ENCODE measurements at regions not wholly inside any gene's neighbourhood (a gene's known extent, or its start where the extent isn't known, plus 50 kb on each side); places are given as distances from the start of the nearest gene placed in this dataset.

DNA sequence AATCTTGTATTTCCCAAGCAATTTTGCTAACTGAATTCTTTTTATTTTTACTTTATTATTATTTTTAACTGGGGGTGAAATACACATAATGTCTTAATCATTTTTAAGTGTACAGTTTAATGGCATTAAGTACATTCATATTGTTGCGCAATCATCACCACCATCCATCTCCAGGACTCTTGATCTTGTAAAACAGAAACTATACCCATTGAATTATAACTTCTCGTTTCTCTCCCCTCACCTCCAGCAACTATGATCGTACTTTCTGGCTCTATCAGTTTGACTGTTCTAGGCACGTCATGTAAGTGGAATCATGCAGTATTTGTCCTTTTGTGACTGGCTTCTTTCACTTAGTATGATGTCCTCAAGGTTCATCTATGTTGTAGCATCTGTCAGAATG lies 108.8 kb downstream of the ARL5B start:
- no peak for DNase-seq (ENCODE audit: unreplicated experiment)
- H3K4me1 Mint-ChIP-seq (ENCODE audit: insufficient read depth, unreplicated experiment): no peaks in the 10 kb centered on the region
- POLR2A ChIA-PET: no interaction called here
- no peak overlapping the region for H3K4me3 Mint-ChIP-seq (ENCODE audit: unreplicated experiment)
- peaks cover 4% of the 10 kb centered on the region for H3K9me3 Mint-ChIP-seq (ENCODE audit: unreplicated experiment)
- CTCF ChIA-PET: no interaction called here
- no peaks in the 10 kb centered on the region for H3K27me3 Mint-ChIP-seq (ENCODE audit: insufficient read depth, unreplicated experiment)
- no TSS peak for BruUV-seq (replicated peaks)
- TF ChIP-seq, protein P1, sequence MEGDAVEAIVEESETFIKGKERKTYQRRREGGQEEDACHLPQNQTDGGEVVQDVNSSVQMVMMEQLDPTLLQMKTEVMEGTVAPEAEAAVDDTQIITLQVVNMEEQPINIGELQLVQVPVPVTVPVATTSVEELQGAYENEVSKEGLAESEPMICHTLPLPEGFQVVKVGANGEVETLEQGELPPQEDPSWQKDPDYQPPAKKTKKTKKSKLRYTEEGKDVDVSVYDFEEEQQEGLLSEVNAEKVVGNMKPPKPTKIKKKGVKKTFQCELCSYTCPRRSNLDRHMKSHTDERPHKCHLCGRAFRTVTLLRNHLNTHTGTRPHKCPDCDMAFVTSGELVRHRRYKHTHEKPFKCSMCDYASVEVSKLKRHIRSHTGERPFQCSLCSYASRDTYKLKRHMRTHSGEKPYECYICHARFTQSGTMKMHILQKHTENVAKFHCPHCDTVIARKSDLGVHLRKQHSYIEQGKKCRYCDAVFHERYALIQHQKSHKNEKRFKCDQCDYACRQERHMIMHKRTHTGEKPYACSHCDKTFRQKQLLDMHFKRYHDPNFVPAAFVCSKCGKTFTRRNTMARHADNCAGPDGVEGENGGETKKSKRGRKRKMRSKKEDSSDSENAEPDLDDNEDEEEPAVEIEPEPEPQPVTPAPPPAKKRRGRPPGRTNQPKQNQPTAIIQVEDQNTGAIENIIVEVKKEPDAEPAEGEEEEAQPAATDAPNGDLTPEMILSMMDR (IDR thresholded peaks at IDR 0.05; ENCODE audit: unreplicated experiment): no peak
- intact Hi-C loops (cut with micrococcal nuclease): no loop called here
- peaks cover 7% of the 10 kb centered on the region for H3K36me3 Mint-ChIP-seq (ENCODE audit: insufficient read depth, unreplicated experiment)
- H3K27ac Mint-ChIP-seq (ENCODE audit: low read depth, unreplicated experiment): no peak overlapping the region

DNA sequence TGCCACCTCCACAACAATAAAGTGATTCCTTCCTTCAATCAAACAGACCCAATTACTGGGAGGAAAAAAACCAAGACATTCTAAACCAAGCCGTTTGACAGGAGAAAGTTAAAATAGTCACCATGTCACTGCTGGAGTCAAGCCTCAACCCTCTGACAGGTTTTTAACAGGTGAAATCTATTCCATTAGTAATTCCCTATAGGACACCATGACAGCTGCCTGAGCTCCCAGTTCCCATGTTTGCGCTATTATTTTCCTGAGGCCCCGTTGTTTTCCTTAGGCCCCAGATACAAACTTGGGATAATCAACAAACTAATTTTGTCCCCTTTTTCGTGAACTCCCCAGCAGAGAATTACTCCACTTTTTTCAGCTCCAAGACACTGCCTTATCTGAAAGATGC lies 113.9 kb downstream of the ARL5B start:
- Mint-ChIP-seq H3K4me1 (ENCODE audit: insufficient read depth, unreplicated experiment) (no peaks in the 10 kb centered on the region), H3K27ac (ENCODE audit: low read depth, unreplicated experiment) (no peak overlapping the region), H3K27me3 (ENCODE audit: insufficient read depth, unreplicated experiment) (no peaks in the 10 kb centered on the region), H3K4me3 (ENCODE audit: unreplicated experiment) (no peak overlapping the region), H3K36me3 (ENCODE audit: insufficient read depth, unreplicated experiment) (peaks cover 3% of the 10 kb centered on the region), H3K9me3 (ENCODE audit: unreplicated experiment) (peaks cover 4% of the 10 kb centered on the region)
- POLR2A ChIA-PET: no interaction called here
- CTCF ChIA-PET: interaction anchor here (0.6 kb wide), 1 partner anchor 31 kb away, joined by 3 read pairs; no protein-coding TSS in a partner anchor
- no peak for DNase-seq (ENCODE audit: unreplicated experiment)
- intact Hi-C loops (cut with micrococcal nuclease): no loop called here
- no TSS peak for BruUV-seq (replicated peaks)
- TF ChIP-seq, protein P1 (IDR thresholded peaks at IDR 0.05; ENCODE audit: unreplicated experiment): no peak

DNA sequence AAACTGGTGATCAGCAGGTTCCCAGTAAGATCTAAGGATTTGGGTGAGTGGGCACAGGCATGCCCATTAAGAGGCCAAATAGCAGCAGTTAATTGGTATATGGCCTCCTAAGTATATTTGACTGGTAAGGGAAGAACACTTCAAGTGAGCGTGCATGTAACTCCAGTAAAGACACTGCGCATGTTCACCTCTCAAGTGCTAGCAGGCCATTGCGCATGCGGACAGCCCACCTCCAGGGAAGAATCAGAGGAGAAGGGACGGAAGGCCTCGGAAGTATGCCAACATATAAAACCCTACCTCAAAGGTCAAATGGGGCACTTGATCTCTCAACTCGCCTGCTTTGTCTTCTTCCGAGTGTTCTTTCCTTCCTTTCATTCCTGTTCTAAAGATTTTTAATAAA lies 118.0 kb downstream of the ARL5B start:
- Mint-ChIP-seq H3K4me3 (ENCODE audit: unreplicated experiment) (no peak overlapping the region), H3K9me3 (ENCODE audit: unreplicated experiment) (no peaks in the 10 kb centered on the region), H3K27me3 (ENCODE audit: insufficient read depth, unreplicated experiment) (no peaks in the 10 kb centered on the region), H3K27ac (ENCODE audit: low read depth, unreplicated experiment) (no peak overlapping the region), H3K36me3 (ENCODE audit: insufficient read depth, unreplicated experiment) (no peaks in the 10 kb centered on the region), H3K4me1 (ENCODE audit: insufficient read depth, unreplicated experiment) (no peaks in the 10 kb centered on the region)
- intact Hi-C loops (cut with micrococcal nuclease): no loop called here
- no peak for DNase-seq (ENCODE audit: unreplicated experiment)
- TF ChIP-seq, protein P1 (IDR thresholded peaks at IDR 0.05; ENCODE audit: unreplicated experiment): no peak
- no TSS peak for BruUV-seq (replicated peaks)
- ChIA-PET CTCF (no interaction called here), POLR2A (no interaction called here)

DNA sequence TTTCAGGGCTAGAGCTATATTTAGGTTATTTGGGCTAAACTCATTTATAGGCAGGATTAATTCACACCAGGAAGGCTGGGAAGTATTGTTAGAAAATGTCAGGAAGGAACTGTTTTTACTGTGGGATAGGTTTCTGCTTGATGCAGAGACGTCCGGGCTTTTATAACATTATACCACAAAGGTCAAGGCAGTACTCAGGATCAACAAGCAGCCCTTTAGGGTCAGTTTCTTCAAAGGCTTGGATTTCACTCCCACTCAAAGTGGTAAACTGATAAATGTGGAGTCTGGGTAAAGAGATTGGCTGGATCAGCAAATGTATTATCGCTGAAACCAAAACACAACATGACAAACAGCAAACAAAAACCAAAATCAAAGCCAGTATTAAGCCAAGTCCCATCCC lies 127.2 kb downstream of the ARL5B start:
- intact Hi-C loops (cut with micrococcal nuclease): no loop called here
- CTCF ChIA-PET: interaction anchor here (0.6 to 0.8 kb wide), 2 partner anchors 270 to 460 kb away, joined by 3 to 4 read pairs; no protein-coding TSS in a partner anchor

More for the DNA sequence above, 127.2 kb downstream of the ARL5B start:
- Mint-ChIP-seq H3K27me3 (ENCODE audit: insufficient read depth, unreplicated experiment) (no peaks in the 10 kb centered on the region), H3K36me3 (ENCODE audit: insufficient read depth, unreplicated experiment) (no peaks in the 10 kb centered on the region), H3K4me1 (ENCODE audit: insufficient read depth, unreplicated experiment) (no peaks in the 10 kb centered on the region), H3K9me3 (ENCODE audit: unreplicated experiment) (no peaks in the 10 kb centered on the region), H3K4me3 (ENCODE audit: unreplicated experiment) (no peak overlapping the region), H3K27ac (ENCODE audit: low read depth, unreplicated experiment) (no peak overlapping the region)
- BruUV-seq (replicated peaks): no TSS peak
- no peak for DNase-seq (ENCODE audit: unreplicated experiment)
- POLR2A ChIA-PET: interaction anchor here (0.6 kb wide), 1 partner anchor 20 kb away, joined by 3 read pairs; no protein-coding TSS in a partner anchor
- TF ChIP-seq, protein P1 (IDR thresholded peaks at IDR 0.05; ENCODE audit: unreplicated experiment): no peak

All from MCF 10A (cell line).